Nucleus accumbens (tissue), 56 donors: ENCODE measurements at regions not wholly inside any gene's neighbourhood (a gene's known extent, or its start where the extent isn't known, plus 50 kb on each side); places are given as distances from the start of the nearest gene placed in this dataset.
"Not testable (repeated sequence)": the region's sequence is repeated elsewhere in the genome, so short reads cannot be mapped to it uniquely, and the experiment has no call there.

Experiments
- DNase-seq, 56 donors: peaks; one replicate each; lab custom pipeline; 2025; lab: John Stamatoyannopoulos, UW

DNA sequence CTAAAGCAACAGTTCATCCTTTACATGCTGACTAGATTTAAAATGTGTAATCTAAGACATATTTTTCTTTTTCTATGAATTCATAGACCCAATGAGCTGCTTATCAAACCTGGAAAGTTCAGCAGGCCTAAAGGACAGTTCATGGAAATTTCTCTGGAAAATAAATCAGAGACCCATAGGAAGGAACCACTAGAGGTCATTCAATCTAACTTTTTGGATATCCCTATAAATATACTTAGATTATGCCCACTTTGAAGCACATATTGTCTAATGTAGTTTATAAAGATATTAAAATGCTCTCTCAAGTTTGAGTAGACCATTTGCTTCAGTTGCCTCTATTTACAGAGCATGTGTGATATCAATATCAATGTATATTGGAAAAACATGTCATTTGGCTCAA, 473.0 kb downstream of the FAT4 start:
- DNase-seq = no peak

GRCh38 chr4:125789023-125789422, 474.3 kb downstream of the FAT4 start:
- DNase-seq = no peak

DNA sequence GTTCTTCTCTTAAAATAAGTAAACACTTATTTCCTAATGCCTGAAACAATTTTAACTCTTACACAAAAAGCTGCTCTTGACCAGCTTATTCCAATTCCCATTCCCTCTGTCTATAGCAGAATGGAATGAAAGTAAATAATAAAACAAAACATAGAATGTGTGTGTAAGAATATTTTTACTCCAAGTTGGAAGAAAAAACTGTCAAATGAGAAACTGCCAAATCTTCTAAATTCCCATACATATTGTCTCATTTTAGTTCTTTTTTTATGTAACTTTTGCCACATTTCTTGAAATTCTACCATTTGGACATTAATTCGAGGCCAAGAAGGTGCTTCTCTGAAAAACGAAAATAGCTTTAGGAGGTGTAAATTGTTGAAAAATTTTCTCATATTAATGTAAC, 477.1 kb downstream of the FAT4 start:
- no peak for DNase-seq

DNA sequence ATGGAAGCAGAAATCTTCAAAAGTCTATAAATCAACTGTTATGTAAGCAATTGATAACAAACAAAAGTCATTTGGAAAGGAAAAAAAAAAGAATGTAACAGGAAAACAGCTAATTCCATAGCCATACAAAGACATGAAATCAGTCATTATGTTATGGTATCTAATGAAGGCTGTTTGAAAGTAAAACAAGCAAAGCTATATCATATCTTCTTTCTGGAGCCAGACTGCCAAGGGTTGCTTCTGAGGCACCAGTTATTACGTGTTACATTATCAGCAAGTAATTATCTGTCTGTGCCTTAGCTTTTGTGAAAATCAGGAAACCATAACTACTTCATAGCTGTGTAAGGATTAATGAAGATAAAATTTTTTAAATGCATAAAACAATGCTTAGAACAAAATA, 480.2 kb downstream of the FAT4 start:
- DNase-seq = no peak

DNA sequence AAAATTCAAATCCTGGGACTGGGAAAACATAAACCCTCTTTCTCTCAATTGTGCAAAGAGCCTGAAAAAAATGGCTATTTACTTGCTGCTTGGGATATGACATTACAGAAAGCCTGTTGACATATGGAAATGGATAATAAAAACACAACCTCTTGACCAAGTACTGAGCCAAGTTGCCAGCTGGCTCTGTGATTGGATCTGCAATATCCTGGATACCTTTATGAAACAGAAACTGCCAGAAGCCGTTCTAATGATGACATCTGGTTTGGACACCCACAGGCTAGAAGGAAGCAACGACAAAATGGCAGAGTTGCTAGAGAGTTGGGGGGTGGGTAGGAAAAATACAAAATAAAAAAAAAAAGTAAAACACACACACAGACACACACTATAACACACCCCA, 481.4 kb downstream of the FAT4 start:
- DNase-seq = no peak

DNA sequence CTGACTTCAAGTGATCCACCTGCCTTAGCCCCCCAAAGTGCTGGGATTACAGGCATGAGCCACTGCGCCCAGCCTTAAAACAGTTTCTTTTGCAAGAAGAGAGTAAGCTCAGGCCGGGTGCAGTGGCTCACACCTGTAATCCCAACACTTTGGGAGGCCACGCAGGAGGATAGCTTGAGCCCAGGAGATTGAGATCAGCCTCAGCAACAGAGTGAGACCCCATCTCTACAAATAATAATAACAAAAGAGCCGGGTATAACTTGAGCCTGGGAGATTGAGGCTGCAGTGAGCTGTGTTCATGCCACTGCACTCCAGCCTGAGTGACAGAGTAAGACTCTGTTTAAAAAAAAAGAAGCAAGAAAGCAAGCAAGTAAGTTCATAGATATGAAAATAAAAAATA, 482.9 kb downstream of the FAT4 start:
- DNase-seq = not testable (repeated sequence)

DNA sequence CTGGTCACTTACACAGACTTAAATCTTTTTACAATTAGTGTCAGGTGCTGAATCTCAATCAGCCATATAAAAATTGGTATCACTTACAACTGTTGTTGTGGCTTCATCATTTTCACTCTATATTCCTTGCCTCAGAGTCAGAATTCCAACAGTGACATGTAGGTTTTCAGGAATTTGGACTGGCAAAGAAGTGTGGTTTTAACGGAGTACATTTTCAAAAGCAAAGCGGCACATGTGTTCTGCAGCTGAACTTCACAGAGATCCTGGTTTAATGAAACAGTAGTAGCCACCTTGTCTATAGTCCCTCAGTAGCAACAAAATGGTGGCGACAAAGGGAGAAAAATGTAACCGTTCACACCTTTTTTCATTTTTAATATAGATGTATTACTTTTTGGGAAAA, 486.6 kb downstream of the FAT4 start:
- DNase-seq = no peak

GRCh38 chr4:125801924-125802323, 487.2 kb downstream of the FAT4 start:
- DNase-seq = no peak

DNA sequence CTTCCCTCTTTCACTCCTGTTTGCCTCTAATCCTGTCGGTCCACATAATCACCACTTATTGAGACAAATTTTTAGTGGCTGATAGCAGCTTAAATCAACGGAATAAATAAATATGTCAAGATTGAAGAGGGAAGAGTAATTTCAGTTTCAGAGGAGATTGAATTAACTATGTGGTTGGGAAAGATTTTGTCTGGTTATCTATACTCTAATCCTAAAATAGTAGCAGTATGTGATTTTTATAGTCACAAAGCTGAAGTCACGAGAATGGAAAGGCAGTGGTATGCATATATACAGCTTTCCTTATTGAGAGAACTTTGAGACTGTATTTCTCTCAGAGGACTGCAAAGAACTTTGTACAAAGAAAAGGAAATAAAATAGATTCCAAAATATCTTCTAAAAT, 493.3 kb downstream of the FAT4 start:
- no peak for DNase-seq

DNA sequence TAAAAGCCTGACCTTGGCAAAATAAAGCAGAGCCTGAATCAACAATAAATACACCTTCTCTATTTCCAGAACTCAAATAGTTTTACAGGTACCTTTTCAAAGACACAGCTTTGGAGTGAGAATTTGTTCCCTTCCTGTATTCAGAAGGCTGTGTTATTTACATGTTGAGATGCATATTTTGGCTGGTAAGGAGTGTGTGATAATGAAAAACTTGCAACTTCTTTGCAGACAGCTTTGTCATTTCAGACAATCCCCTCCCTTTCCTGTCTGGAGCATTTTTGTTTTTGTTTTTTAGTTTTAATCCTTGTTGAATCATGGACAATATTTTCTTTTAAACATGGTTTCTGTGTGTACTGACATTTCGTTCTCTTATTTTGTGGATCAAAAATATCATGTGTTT, 493.8 kb downstream of the FAT4 start:
- no peak for DNase-seq

DNA sequence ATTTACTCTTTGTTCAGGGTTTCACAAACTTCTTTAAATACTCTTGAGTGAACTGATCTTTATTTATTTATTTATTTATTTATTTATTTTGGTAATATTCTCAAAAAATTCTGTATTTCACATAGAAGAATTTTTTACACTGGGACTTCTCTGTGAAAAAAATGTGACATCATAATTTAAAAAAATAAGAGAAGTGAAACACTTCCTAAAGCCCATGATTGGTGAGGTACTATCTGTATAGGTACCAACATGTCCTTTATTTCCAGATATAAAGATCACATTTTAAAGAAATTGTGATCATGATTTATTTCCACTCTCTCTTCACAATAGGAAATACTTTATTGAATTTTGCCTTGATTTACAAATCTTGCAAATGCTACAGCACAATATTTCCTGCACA, 497.1 kb downstream of the FAT4 start:
- DNase-seq = no peak

- no peak for DNase-seq
These were observed 512.3 kb downstream of the FAT4 start for GRCh38 chr4:125826801-125827695.

DNA sequence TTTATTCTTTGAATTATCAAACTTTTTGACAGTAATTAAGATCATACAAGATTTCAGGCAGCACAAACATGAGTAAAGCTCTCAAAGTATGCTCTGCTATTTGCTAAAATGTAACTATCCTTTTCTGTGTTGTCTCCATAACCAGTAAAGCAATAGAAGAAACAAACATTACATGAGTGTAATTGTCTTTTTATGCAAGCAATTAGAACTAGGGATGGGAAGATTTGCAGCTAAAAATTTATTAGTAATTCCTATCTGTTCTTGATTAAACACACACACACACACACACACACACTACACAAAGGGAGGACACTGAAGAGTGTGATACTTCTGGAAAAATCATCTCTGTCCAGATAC, 512.9 kb downstream of the FAT4 start:
- DNase-seq = no peak

DNA sequence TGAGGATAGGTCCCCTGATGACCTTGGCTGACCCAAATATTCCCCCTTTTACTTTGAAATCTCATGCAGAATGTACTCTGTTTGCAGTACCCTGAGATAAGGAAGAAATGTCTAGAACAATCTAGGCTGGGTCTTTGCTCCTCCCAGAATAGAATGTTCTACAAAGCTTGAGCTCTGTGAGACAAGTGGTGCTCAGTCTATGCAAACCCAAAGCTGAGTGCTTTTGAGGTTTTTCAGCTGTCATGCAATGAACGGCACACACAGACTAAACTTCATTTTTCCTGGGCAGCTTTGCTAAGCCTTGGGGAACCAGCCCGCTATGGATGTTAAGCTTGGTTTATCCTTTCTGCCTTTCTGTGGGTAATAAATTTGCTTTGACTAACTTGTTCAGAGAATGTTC, 513.6 kb downstream of the FAT4 start:
- DNase-seq = no peak

DNA sequence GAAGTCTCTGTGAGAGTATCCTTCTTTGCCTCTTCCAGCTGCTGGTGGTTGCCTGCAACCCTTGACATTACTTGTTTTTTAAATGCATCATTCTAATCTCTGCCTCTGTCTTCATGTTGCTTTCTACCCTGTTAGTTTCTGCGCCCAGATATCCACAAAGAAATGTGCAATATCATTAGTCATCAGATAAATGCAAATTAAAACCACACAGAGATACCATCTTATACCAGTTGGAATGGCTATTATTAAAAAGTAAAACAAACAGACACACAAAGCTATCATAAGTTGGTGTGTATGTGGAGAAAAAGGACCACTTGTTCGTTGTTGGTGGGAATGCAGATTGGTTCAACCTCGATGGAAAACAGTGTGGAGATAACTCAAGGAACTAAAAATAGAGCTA, 517.4 kb downstream of the FAT4 start:
- DNase-seq = no peak

- DNase-seq = no peak
These were observed 521.9 kb downstream of the FAT4 start for GRCh38 chr4:125836597-125837195.

DNA sequence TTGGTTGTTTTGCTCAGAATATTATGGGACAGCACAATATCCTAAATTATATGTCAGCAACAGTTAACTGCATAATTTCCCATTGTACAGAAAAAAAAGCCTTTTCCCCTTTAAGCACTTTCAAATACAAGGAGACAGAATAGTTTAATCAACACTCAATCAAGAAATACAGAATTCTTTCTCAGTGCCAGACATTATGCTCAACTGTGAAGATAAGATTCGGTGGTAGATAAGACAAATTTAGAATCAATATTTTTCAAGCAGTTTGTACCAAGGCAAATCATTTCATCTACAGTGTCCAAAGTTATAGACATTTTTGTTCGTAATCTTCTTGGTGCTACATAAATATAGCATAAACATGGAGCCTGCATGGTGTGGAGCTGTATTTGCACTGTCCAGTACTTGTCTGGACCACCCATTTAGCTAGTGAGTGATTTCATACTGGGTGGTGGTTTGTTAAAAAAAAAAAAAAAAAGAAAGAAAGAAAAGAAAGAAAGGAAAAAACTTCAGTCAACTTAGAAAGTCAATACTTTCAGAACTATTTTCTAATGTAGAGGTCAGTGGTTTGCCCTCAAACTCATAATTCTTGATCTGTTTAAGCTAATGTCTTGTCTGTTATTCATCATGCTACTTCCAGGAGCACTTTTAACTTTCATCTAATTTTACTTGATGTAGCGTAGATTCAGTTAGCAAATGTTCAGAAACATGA, 522.9 kb downstream of the FAT4 start:
- no peak for DNase-seq

DNA sequence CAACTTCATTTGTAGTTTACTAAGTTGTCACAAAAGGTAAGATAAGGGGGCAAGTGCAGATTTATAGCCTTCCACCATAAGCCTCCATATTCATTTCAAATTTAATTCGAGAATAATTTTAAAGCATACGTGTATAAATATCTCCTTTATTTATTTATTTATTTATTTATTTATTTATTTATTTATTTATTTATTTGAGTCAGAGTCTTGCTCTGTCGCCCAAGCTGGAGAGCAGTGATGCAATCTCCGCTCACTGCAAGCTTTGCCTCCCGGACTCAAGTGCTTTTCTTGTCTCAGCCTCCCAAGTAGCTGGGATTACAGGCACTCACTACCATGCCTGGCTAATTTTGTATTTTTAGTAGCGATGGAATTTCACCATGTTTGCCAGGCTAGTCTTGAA, 523.4 kb downstream of the FAT4 start:
- DNase-seq = no peak

DNA sequence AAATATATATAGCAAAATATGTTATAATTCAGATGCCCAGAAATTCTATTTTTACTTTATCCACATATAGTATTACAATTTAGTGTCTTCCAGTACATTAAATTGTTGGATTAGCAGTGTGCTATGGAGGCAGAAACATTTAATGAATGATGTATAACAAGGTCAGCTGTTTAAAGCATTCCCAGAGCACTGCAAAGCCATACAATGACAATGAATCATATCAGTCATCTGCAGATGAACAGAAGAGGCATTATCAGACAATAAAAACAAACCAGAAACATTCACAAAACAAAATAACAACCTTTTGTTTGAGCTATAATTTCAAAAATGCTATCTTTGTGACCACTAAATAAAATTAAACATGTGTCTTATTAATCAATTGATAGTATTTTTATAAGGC, 524.2 kb downstream of the FAT4 start:
- no peak for DNase-seq

GRCh38 chr4:125843947-125844346, 529.2 kb downstream of the FAT4 start:
- DNase-seq = no peak

DNA sequence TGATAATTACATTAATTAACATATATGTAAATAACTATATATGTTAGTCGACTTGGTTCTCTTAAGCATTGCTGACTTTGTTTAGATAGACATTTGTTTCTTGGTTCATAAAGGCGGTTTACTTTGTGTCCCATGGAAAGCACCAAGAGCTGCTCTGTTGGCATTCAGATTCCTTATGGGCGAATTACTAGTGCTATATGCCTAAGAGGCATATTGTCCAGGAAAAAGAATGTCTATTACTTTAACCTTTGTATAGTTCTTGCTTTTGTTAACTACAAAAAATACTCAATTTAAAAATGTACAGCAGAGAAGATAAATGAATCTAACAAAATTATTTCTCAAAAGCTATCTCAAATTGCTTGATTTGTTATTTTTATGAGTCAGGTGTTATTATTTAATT, 532.8 kb downstream of the FAT4 start:
- no peak for DNase-seq

- no peak for DNase-seq
These were observed 535.1 kb downstream of the FAT4 start for GRCh38 chr4:125849869-125850268.
